ENCODE measurements at regions not wholly inside any gene's neighbourhood (a gene's known extent, or its start where the extent isn't known, plus 50 kb on each side); places are given as distances from the start of the nearest gene placed in this dataset.

DNA sequence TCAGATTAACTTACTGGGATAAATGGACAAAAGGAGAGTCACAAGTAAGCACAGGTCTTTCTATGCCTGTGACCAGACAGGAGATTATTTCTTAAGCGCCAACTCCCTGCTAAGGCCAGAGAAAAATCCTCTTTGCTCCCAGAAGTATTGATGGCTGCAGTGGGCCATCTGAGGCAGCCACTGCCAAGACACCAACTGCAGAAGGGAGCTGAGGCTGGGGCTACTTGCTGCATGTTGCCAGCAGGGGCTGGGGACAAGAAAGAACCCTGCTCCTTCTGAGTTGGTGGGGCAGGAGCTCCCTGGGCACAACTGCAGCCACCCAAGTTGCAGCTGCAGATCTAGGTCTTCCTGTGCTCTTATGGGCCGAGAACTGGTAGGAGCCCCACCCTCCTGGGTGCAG lies 1075.3 kb downstream of the PCDH18 start:
- no peak for TF ChIP-seq POLR2AphosphoS5 (IDR thresholded peaks at IDR 0.05)
- TF ChIP-seq, protein P1, sequence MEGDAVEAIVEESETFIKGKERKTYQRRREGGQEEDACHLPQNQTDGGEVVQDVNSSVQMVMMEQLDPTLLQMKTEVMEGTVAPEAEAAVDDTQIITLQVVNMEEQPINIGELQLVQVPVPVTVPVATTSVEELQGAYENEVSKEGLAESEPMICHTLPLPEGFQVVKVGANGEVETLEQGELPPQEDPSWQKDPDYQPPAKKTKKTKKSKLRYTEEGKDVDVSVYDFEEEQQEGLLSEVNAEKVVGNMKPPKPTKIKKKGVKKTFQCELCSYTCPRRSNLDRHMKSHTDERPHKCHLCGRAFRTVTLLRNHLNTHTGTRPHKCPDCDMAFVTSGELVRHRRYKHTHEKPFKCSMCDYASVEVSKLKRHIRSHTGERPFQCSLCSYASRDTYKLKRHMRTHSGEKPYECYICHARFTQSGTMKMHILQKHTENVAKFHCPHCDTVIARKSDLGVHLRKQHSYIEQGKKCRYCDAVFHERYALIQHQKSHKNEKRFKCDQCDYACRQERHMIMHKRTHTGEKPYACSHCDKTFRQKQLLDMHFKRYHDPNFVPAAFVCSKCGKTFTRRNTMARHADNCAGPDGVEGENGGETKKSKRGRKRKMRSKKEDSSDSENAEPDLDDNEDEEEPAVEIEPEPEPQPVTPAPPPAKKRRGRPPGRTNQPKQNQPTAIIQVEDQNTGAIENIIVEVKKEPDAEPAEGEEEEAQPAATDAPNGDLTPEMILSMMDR (IDR thresholded peaks at IDR 0.05), result no peak
- no peak for TF ChIP-seq POLR2A (IDR thresholded peaks at IDR 0.05)
- TF ChIP-seq EP300 (IDR thresholded peaks at IDR 0.05), result no peak

DNA sequence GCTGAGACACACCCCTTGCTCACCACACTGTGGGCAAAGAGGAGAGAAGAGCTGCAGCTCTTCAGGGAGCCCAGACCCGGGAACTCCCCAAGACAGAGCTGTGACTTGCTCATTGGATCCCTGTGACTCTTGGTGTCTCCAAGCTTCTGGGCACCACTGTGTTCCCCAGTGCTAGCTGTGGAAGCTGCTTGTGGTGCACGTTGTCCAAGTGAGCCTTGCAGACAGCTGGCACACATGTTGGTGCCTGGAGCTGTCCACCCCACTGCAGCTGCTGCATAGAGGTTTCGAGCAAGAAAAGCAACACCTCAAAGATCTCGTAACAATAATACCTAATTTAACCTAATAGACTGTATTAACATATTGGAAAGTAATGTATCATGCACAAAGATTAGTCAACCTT lies 1089.3 kb downstream of the PCDH18 start:
- Histone ChIP-seq H3K4me3 (no peak overlapping the region), H3K9me3 (peaks cover 0 to 12% (median 4%) of the 10 kb centered on the region in 4 donors), H3K27me3 (no peaks in the 10 kb centered on the region), H3K36me3 (no peaks in the 10 kb centered on the region), H3K27ac (no peak overlapping the region), H3K4me1 (no peaks in the 10 kb centered on the region)
- 79 to 94% (median 90%) methylated on average over 4 of the region's 4 CpGs for WGBS, 5 donors
- TF ChIP-seq POLR2AphosphoS5 (IDR thresholded peaks at IDR 0.05) (no peak), EP300 (IDR thresholded peaks at IDR 0.05) (no peak), POLR2A (IDR thresholded peaks at IDR 0.05) (no peak)
- TF ChIP-seq, protein P1 (IDR thresholded peaks at IDR 0.05), result no peak
- DNase-seq, result no peak
- intact Hi-C loops (cut with DNase I; ENCODE audit: low total_unique reads), result no loop called here

More for the DNA sequence above, 1075.3 kb downstream of the PCDH18 start:
- intact Hi-C loops (cut with DNase I; ENCODE audit: low total_unique reads), result no loop called here
- Histone ChIP-seq H3K27me3 (no peaks in the 10 kb centered on the region), H3K36me3 (no peaks in the 10 kb centered on the region), H3K27ac (no peak overlapping the region), H3K4me3 (no peak overlapping the region), H3K9me3 (no peaks in the 10 kb centered on the region), H3K4me1 (no peaks in the 10 kb centered on the region)
- 80 to 100% (median 96%) methylated on average over 1 to 2 of the region's 2 CpGs for WGBS, 5 donors
- no peak for DNase-seq

DNA sequence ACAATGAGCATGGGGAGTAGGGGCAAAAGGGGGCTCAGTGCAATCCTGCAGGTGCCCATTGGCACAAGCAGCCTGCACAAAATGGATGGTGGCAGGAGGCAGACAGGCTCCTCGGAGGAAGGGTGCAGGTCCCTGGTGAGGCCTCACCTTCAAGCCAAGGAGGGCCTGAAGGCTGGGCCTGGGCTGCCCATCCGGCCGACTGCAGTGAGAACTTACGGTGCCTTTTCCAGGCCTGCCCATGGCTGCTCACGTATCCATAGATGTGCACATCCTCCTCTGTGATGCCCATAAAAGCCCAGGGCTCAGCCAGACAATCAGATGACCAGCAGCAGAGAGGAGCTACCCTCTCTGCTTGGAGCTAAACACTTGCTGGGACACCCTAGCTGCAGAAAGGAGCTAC lies 1089.8 kb downstream of the PCDH18 start:
- intact Hi-C loops (cut with DNase I; ENCODE audit: low total_unique reads), result no loop called here
- TF ChIP-seq POLR2AphosphoS5 (IDR thresholded peaks at IDR 0.05) (no peak), EP300 (IDR thresholded peaks at IDR 0.05) (no peak)

DNA sequence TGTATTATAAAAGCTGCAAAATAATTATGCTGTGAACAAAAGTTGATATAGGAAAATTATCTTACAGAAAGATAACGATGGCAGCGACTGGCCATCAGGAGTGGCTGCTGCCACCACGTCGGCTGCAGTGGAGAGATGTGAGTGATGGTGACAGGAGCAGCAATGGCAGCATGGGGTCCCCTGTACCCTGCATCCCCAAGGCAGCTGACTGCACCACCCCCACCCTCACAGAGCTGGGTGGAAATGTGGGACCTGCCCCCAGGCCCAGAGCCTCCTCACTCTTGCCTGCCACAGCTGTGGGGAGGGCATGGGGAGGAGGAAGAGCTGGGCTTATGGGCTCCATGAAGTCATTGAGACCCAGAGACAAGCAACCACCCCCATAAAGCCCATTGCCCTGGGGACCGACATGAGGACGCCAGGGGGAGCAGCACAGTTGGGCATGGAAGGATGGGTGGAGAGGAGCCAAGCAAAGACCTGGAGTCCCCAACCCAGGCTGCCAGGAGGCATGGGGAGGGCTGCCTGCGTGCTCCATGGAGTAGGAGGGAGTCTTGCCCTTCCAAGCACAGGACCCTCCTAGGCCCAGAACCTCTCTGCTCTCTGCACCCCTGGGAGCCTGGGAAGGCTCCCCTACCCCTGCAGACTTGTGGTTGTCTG lies 1090.5 kb downstream of the PCDH18 start:
- intact Hi-C loops (cut with DNase I; ENCODE audit: low total_unique reads), result no loop called here
- DNase-seq, result no peak

More for the DNA sequence above, 1089.8 kb downstream of the PCDH18 start:
- WGBS, 5 donors, result 85 to 95% (median 91%) methylated on average over 4 to 5 of the region's 5 CpGs
- Histone ChIP-seq H3K36me3 (no peaks in the 10 kb centered on the region), H3K4me1 (no peaks in the 10 kb centered on the region), H3K27me3 (no peaks in the 10 kb centered on the region), H3K27ac (no peak overlapping the region), H3K4me3 (no peak overlapping the region), H3K9me3 (peaks cover 0 to 12% (median 4%) of the 10 kb centered on the region in 4 donors)
- DNase-seq, result no peak

More for the DNA sequence above, 1090.5 kb downstream of the PCDH18 start:
- 89 to 95% (median 94%) methylated on average over 6 to 7 of the region's 7 CpGs for WGBS, 5 donors
- Histone ChIP-seq H3K9me3 (peaks cover 0 to 12% (median 4%) of the 10 kb centered on the region in 4 donors), H3K36me3 (no peaks in the 10 kb centered on the region), H3K27ac (no peak overlapping the region), H3K4me3 (no peak overlapping the region), H3K4me1 (no peaks in the 10 kb centered on the region), H3K27me3 (no peaks in the 10 kb centered on the region)
- TF ChIP-seq POLR2A (IDR thresholded peaks at IDR 0.05) (no peak), EP300 (IDR thresholded peaks at IDR 0.05) (no peak), POLR2AphosphoS5 (IDR thresholded peaks at IDR 0.05) (no peak)
- TF ChIP-seq, protein P1 (IDR thresholded peaks at IDR 0.05), result no peak

All from stomach (tissue), 8 donors.